ENCODE measurements at regions not wholly inside any gene's neighbourhood (a gene's known extent, or its start where the extent isn't known, plus 50 kb on each side); places are given as distances from the start of the nearest gene placed in this dataset.
A peak's percentile ranks its signal among the peaks of the same experiment; 100 is the strongest.
"Not testable (repeated sequence)": the region's sequence is repeated elsewhere in the genome, so short reads cannot be mapped to it uniquely, and the experiment has no call there.

DNA sequence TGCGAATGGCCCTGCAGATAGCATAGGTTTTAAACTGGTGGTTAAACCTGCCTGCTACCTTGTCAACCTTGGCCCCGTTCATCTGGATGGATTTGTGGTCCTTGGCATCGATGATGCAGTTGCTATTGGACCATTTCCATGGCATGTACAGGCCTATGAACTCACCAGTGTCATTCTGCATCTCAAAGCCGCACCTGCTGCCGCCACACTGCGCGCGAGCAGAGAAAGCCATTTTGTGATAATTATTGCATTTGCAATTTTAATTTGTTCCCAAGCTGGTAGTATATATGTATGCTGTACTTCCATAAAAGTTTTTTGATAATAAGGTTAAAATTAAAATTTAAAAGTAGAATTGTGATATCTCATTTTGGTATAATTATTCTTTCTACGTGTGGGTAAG, 94.8 kb upstream of the UXS1 start:
- DNase-seq = no peak

DNA sequence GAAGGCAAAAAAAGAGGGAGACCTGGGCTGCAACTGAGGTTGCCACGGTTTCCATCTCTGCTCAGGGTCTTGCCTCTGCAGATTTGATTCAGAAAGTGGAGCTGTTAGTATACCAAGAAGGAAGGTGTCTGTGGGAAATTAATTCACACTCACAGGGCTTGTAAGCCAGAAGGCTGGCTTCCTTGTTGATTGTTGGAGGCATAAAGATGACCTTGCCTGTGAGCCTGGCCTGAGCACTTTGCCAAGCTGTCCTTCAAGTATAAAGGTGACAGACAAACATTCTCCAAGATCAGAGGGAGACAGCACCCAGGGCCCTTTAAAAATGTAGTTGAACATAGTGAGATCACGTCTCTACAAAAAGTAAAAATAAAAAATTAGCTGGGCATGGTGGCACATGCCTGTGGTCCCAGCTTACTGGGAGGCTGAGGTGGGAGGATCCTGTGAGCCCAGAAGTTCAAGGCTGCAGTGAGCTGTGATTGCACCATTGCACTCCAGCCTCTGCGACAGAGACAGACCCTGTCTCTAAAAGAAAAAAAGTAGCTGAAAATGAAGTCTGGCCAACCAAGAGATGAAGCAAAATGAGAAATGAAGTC, 91.2 kb upstream of the UXS1 start:
- DNase-seq = no peak

DNA sequence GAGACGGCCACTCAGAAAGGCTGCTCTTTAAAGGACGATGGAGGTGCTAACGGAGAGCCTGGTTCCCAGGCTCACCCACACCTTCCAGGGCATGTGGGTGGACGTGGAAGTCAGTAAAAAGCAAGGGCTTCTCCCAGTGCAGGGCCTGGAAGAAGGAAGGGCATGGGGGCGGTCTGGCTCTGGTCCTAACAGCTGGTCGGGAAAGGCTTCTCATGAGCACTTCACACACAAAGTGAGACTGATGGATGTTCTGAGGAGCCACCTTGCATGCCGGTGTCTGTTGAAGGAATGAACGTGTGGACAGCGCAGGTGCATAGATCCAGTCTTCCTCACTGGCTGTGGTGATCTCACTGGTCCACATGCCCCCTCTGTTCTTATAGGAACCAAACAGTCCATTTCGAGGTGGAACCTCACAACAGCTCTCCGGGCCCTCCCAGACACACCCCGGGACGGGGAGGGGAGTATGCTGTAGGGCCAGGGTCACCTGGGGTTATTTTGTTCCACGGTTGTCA, 90.6 kb upstream of the UXS1 start:
- no peak for DNase-seq

DNA sequence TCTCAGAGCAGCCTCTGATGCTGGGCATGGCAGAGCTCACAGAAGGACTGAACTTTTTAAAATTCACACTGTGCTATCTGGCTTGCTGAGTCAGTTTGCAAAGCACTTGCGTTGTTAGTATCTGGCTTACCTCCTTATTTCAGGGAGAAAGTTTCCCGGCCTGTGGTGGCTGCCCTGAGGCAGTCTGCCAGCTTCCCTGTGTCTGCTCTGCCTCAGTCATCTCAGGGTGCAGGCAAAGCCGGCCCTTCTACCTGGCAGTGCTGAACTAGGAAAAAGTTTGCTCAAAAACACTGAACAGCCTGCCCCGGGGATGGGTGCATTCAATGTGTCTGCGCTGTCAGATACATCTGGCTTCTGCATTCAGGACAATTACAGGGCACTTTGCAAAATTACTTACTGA, 90.2 kb upstream of the UXS1 start:
- DNase-seq = no peak

DNA sequence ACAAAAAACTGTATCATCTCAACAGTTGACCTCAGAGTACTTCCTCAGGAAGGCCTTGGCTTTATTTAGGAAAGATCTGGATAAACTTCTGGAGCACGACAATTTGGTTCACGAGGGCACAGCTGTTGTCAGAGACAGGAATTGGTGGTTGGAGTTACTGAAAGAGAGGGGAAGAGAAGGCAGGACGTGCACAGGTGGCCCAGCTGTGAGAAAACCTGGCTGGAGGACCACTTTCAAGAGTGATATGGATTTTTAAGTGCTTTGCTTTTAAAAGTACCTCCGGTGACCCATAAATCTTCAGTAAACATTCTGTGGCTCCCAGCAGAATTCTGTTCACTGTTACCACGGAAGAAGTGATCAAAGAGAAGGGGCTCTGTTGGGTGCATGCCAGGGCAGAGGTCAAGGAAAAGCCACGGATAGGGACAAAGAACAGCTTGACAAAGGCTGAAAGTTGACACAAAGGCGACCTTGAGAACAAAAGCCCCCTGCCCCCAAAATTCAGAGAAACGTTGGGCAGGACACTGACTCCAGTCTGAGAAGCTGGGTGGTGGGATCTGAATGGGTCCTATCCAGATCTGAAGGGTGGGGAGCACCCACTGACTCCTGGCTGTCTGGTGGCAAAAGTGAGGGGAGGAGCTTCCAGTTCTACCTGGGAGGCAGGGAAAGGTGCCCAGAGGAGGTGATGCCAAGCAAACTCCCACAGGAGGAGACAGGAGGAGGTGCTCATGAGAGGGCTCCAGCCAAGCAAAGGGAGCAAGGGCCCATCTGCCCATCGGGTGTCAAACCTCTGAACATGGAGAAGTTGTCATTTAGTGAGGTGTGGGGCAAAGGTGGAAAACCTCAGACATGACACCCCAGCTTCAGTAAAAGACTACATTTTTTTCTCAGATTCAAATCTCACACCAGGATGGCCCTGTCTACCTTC, 89.4 kb upstream of the UXS1 start:
- DNase-seq = not testable (repeated sequence)

DNA sequence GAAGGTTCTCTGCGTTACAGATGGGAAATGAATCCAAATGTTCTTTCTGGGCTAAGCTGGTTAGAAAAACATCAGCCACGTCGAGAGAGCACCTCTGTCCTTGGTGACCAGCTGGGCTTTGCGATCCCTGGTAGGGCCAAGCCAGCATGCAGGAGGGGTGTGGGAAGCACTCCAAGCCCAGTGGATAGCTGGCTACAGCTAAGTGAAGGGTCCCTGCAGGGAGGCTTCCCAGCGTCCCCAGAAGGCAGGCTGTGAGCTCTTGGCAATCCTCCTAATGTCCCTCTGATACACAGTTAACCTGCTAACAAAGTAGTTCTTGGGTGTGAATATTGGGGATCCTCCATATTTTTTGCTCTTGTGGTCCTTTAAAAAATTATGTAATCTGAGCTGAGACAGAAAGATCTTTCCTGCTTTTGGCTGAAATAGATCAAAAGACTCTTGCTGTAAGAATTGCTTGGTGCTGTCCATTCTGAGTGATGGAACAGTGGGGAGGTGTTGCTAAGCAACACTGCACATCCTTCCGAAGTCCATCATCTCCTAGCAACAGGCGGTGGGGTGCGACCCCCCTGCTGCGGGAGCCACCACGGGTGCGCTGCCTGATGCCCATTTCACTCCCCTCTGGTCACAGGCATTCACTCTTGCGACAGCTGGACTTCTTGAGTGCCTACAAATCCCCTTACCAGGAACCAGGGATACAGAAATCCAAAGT, 88.5 kb upstream of the UXS1 start:
- DNase-seq = peak; percentile 38

DNA sequence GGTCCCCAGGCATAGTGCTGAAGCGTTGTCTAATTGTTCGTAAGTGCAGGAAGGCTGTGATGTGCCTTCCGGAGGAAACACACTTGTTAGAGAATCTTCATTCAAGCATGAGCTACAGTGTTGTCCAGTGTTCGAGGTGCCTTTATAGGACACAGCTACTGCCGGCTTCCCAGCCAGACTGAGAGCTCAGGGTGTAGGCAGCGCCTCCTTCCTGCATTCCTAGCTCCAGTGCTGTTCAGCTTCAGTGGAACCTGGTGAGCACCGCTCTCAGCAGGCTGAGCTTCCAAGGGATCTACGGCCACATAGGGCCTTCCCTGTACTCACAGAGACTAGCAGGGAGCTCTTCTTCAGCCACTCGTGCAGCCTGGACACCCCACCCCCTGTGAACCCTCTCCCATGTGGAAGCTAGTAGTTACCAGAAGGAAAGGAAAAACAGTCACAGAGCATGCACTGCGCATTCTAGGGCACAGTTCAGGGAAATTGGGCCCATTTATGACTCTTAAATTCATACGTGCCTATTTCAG, 87.9 kb upstream of the UXS1 start:
- DNase-seq = not testable (repeated sequence)

DNA sequence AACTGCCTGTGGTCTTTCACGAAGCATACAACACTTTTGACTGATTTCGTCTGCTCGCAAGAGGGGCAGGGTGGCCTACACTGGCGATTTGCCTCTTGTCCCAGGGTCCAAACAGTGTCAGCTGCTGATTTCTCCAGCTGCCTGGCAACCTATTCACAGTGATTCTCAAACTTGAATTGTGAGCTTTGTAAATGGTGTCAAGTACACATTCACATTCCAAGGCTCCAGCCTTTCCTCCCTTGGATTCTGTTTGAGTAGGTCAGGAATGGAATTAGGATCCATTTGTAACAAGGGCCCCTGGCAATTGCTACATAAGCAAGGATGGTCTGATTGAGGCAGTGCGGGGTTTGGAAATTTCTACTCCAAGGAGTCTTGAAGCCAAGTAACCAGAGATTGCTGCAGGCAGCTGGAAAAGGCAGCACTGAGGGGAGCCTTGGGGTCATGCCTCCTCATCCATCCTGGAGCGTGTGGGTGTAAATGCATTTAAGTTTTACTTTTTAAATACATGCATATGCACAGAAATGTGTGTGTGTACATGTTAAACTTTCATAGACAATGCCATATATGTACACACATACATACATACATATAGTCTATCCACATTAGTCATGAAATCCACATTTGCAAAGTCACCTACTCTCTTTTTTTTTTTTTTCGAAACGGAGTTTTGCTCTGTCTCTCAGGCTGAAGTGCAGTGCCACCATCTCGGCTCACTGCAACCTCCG, 86.8 kb upstream of the UXS1 start:
- no peak for DNase-seq

DNA sequence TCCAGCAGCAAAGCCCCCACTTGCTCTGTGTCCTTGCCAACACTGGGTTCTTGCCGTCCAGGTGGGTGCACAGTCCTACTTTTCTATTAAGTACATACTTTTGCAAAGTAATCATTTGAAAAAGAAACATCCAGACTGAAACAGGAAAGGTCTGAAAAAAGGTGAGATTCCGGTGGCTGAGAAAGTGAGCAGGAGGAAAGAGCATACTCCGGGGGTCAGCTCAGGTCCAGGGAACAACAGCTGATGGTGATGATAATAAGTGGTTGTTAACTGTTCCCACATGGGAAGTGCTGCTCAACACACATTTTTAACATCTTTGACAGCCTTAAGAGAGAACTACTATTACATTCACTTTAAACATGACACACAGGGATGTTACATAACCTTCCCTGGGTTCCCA, 86.1 kb upstream of the UXS1 start:
- DNase-seq = no peak

DNA sequence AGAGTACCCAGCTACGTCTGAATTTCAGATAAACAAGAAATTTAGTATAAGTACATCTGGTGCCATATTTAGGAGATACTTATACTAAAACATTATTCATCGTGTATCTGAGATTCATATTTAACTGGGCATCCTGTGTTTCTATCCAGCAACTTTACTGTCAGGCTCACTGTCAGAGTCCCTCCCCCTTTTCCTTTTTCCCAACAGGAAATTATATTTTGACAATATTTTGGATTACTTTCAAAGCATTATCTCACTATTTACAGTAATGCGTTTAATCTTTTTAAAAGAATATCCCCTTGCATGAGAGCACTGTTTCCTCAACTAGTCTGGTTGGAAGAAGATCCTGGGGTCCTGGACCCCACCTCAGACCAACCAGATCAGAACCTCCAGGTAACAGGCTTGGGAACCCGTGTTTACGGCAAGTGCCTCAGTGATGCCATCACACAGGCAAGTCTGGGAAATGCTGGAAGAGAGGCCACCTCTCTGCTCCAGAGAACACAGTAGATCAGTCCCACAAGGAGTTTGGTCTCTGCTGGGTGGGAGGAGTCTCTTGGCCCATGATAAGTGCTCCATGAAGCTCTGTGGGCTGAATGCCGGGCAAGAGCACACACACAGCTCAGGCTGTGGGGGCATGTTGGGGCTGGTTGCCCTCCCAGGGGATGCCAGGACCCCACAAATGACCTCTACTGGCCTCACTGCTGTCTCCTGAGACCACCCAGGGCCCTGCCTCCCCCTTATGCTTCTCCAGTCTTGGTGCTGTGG, 84.2 kb upstream of the UXS1 start:
- no peak for DNase-seq

DNA sequence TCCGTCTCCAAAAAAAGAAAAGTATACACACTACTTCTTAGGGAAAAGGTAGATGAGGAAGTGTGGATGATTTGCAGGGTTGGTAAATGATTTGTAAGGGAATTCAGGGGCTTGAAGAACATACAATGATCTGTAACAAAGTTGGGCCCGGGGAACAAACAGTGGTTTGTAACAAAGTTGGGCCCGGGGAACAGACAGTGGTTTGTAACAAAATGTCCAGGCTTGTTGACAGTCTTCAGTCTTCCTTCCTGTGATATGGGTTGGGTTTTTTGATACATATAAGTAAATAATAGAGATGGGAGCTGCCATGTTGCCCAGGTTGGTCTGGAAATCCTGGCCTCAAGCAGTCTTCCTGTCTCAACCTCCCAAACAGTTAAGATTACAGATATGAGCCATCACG, 83.3 kb upstream of the UXS1 start:
- no peak for DNase-seq

DNA sequence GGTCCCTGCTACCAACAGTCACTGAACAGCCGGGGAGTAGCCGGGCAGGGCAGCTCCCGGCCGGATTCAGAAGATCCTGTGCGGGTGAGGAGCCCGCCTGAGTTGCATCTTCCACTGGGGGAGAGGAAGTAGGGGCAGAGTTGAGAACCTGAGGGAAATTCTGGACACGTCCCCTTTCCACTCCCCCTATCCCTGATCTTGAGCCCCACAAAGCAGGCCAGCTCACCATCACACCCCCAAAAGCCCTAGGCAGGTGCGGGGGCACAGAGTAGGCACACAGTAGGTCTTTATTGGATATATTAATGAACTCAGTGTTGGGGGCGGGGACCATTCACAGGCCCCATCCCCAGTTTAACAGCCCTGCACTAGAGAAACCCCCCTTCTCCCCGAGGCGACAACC, 81.9 kb upstream of the UXS1 start:
- DNase-seq = no peak

DNA sequence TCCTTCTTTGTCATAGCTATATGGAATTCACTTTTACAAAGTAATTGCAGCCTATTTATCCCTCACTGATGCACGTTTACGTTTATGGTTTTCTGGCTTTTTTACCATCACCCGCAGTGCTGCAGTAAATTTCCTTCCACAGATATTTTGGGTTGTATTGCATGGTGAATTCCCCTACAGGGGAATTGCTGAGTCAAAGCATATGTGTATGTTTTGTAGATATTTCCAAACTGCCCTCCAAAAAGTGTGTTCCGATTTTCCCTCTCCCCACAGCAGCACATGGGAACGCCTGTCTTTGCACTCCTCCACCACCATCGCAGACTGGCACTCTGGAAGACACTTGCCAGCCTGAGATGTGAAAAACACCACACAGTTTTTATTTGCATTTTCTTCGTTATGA, 80.6 kb upstream of the UXS1 start:
- no peak for DNase-seq

DNA sequence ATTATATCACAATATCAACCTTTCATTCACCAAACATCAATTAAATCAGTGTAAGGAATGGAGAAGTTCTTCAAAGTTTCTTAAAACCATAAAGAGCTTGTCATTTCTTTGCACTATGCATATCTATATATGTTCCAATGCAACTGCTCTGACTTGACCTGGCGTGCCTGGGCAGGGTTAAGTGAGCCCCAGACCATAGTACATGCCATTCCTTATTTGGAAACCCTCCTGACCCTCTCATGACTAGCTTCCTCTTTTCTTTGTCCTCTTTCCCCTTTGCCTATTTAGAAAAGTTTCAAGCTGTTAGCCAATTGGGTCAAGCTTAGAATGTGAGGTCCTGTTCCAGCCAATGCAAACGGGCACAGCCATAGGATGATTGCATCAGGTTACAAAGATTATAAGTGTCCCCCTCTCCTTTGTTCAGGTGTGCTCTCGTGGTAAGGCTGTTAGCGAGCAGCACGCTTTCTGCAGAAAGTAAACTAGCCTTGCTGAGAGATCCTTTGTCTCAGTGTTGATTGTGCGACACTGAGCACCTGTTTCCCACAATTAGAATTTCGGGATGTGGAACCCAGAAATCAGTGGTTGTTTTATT, 78.2 kb upstream of the UXS1 start:
- no peak for DNase-seq

DNA sequence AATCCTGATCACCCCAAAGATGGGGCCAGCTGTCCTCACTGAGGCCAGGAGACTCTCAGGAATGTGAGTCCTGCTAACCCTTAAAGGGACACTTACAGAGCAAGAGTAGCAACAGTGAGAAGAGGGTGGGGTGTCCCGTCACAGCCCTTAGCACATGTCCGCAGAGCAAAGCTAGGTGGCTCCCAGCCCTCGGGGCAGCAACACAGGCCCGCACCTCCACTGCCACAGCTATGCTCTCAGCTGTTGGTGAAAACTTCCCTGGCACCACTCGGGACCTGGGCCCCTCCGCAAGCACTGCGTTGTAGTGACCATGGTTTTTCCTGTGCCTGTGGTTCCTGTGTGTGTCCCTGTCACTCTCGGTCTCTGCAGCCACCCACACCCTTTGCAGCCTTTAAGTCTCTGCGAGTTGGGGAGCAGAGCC, 76.4 kb upstream of the UXS1 start:
- DNase-seq = no peak

DNA sequence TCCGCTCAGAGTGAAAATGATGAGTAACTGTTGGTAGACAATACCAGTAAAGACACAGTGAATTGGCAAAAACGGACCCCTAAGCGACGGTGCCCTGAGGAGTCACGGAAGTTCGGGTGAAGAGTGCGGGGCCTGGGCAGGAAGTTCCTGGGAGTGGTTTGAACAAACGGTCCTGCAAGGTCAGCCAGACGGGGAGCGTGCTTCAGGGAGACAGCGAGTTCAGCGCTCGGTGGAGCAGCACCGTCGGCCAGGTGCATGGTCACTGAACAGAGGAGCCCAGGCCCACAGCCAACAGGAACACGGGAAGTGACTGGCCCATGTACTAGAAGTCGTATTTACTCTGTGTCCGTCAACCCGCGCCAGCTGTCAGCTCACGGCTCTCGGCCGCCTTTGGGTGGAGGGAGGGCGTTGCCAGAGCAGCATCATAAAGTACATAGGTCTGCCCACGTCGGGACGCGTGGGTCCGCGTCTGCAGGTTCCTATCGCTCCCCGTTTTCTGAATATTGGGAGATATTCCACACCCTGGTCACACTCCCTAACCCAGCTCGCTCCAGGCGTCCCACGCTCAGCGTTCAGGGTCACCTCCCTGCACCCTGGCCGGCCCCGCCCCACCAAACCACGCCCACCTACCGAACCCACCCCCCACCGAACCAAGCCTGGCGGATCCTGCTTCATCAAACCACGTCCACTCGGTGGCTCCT, 75.6 kb upstream of the UXS1 start:
- peak; percentile 59 for DNase-seq

DNA sequence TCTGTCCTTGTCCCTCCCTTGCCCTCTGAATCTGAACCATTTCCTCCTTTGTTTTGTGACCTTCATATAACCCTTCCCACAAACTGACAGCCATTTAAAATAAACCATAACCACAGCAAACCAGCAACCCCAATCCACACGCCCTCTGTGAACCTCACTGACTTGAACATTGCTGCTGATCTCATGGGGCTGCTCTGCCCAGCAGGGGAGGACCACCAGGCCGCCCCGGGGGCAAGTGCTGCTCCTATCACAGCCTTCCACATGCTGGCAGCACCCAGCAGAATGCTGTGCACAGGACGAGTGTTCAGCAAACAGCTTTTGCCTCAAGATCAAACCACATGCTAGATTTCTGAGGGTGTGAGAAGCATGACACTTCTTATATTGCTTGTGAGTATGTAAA, 73.9 kb upstream of the UXS1 start:
- DNase-seq = no peak

DNA sequence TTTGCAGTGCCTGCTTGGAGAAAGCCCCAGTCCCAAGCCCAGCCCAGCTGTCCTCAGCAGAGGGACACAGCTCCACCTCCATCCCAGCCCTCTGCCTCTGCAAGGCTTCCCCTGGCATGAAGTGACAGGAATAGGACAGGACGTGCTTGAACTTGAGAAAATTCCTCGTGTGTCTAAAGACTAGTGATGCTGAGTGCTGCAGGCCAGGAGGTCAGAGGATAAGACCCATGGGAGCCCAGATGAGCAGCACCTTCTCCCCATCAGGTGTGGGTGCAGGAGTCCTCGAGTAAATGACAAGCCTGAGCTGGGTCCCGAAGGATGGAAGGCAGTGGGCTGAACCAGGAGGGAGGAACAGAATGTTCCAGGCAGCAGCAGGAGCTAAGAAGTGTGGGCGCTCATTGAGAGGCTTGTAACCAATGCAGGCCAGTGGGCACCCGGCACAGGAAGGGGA, 67.8 kb upstream of the UXS1 start:
- DNase-seq = no peak

DNA sequence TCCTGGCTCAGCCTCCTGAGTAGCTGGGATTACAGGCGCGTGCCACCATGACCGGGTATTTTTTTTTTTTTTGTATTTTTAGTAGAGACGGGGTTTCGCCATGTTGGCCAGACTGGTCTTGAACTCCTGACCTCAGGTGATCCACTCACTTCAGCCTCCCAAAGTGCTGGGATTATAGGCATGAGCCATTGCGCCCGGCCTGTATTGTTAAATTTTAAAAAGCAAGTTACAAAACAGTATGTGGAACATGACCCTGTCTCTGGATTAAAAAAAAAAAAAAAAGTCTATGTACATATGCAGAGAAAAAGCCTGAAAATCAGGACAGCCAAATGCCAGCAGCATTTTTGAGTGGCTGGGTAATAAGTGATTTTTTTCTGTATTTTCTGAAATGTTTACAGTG, 64.8 kb upstream of the UXS1 start:
- not testable (repeated sequence) for DNase-seq

DNA sequence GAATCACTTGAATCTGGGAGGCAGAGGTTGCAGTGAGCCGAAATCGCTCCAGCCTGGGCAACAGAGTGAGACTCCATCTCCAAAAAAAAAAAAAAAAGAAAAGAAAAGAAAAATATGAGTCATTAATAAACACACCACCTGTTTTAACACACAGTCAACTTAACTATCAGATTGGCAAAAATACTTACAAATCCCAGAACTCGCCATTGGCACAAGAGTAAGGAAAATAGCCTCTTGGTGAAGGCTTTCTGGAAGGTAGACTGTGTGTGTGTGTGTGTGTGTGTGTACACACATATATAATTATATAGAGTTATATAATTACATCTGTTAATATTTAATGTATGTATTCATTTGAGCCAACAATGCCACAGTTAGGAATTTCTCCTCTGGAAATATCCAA, 63.7 kb upstream of the UXS1 start:
- DNase-seq = no peak

DNA sequence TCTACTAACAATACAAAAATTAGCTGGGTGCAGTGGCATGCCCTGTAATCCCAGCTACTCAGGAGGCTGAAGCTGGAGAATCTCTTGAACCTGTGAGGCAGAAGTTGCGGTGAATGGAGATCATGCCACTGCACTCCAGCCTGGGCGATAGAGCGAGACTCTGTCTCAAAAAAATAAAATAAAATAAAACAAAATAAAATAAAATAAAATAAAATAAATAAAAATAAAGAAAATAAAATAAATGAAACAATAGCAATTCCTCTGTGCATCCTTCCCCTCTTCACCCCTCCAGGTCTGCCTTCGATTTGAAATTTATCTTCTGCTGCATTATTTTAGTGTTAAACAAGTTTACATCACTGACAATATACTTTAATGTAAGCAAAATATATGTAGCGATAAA, 63.0 kb upstream of the UXS1 start:
- no peak for DNase-seq
